CD14-positive monocyte (primary cell): ENCODE measurements at regions not wholly inside any gene's neighbourhood (a gene's known extent, or its start where the extent isn't known, plus 50 kb on each side); places are given as distances from the start of the nearest gene placed in this dataset.

ENCODE experiments used
- DNase-seq, 3 donors: peaks; one replicate each; pipeline ENCODE4 v3.0.0-alpha.2; 2011 to 2022
- H2AFZ ChIP-seq: 2 replicates; pipeline ENCODE4 v1.6.0; 2012; ENCODE audit warnings: mild to moderate bottlenecking, low read depth, low read length, inconsistent platforms; ENCODE audit not compliant: insufficient read depth, poor library complexity, severe bottlenecking
- H3K27ac ChIP-seq, 2 donors: 1 replicate in 1 of 2; 2 replicates in 1 of 2; pipeline ENCODE4 v1.5.1; 2012 to 2013; ENCODE audit warnings: low read length in 2 of 2, control low read depth in 1 of 2, inconsistent platforms in 1 of 2, low read depth in 1 of 2, mild to moderate bottlenecking in 1 of 2
- H3K27me3 ChIP-seq, 2 donors: one replicate each; pipeline versions ENCODE4 v1.6.0 to v1.6.1; 2011 to 2013; ENCODE audit warnings: low read length in 2 of 2; ENCODE audit not compliant: control insufficient read depth in 2 of 2, insufficient read depth in 2 of 2
- H3K36me3 ChIP-seq, 2 donors: replicated peaks in 1 of 2; 1 replicate in 1 of 2; 2 replicates in 1 of 2; pipeline versions ENCODE4 v1.5.1 to v1.6.1; 2012 to 2013; ENCODE audit warnings: low read length in 2 of 2, control low read depth in 1 of 2, inconsistent platforms in 1 of 2, mild to moderate bottlenecking in 1 of 2; ENCODE audit not compliant: insufficient read depth in 2 of 2, control insufficient read depth in 1 of 2
- H3K4me1 ChIP-seq, 2 donors: 1 replicate in 1 of 2; 2 replicates in 1 of 2; pipeline versions ENCODE4 v1.5.1 to v1.6.1; 2012 to 2013; ENCODE audit warnings: low read length in 2 of 2, control low read depth in 1 of 2, inconsistent platforms in 1 of 2, mild to moderate bottlenecking in 1 of 2, moderate library complexity in 1 of 2; ENCODE audit not compliant: insufficient read depth in 2 of 2, control insufficient read depth in 1 of 2
- H3K4me2 ChIP-seq: replicated peaks from 2 replicates; pipeline ENCODE3; 2012; ENCODE audit warnings: low read length, moderate library complexity, mild to moderate bottlenecking; ENCODE audit not compliant: poor library complexity, severe bottlenecking; ENCODE audit errors: extremely low read depth
- H3K4me3 ChIP-seq, 3 experiments: fragments of 200-600 bp in 1 of 3; sonication (generic) in 1 of 3; replicated peaks in 1 of 3; 1 replicate in 2 of 3; 2 replicates in 1 of 3; pipeline ENCODE4 v1.5.1; 2011 to 2013; ENCODE audit warnings: low read length in 3 of 3, mild to moderate bottlenecking in 3 of 3, control low read depth in 2 of 3, low read depth in 2 of 3, inconsistent platforms in 1 of 3, moderate library complexity in 1 of 3
- H3K79me2 ChIP-seq: 2 replicates; pipeline ENCODE4 v1.6.0; 2012; ENCODE audit warnings: mild to moderate bottlenecking, control low read depth, inconsistent platforms, low read length, moderate library complexity; ENCODE audit not compliant: insufficient read depth
- H3K9ac ChIP-seq: 2 replicates; pipeline ENCODE4 v1.6.0; 2017; ENCODE audit warnings: low read length, mild to moderate bottlenecking; ENCODE audit not compliant: insufficient read depth, poor library complexity, severe bottlenecking
- H3K9me3 ChIP-seq, 2 donors: replicated peaks in 1 of 2; 1 replicate in 1 of 2; 2 replicates in 1 of 2; pipeline versions ENCODE4 v1.5.1 to v1.6.1; 2012 to 2013; ENCODE audit warnings: low read length in 2 of 2, control low read depth in 1 of 2; ENCODE audit not compliant: control insufficient read depth in 1 of 2, insufficient read depth in 1 of 2
- H4K20me1 ChIP-seq: 2 replicates; pipeline ENCODE4 v1.6.0; 2012; ENCODE audit warnings: mild to moderate bottlenecking, low read length, control low read depth, moderate library complexity; ENCODE audit not compliant: insufficient read depth
- H3K27ac Mint-ChIP-seq, 7 donors: one replicate each; pipeline ENCODE4 v1.8.0; 2020; ENCODE audit warnings: mild to moderate bottlenecking in 7 of 7, mixed read lengths in 7 of 7, moderate library complexity in 6 of 7, inconsistent platforms in 2 of 7
- H3K27me3 Mint-ChIP-seq, 3 donors: one replicate each; pipeline ENCODE4 v1.8.0; 2021 to 2022; ENCODE audit warnings: low read depth in 3 of 3, mild to moderate bottlenecking in 3 of 3, mixed read lengths in 3 of 3, moderate library complexity in 3 of 3, inconsistent platforms in 1 of 3
- H3K36me3 Mint-ChIP-seq, 2 donors: one replicate each; pipeline ENCODE4 v1.8.0; 2020; ENCODE audit warnings: mixed read lengths in 2 of 2, inconsistent platforms in 1 of 2, mild to moderate bottlenecking in 1 of 2
- H3K4me1 Mint-ChIP-seq: one replicate; pipeline ENCODE4 v1.8.0; 2020; ENCODE audit warnings: mild to moderate bottlenecking, mixed read lengths
- H3K4me3 Mint-ChIP-seq, 2 donors: one replicate each; pipeline ENCODE4 v1.8.0; 2020; ENCODE audit warnings: mild to moderate bottlenecking in 2 of 2, mixed read lengths in 2 of 2, moderate library complexity in 1 of 2
- H3K9me3 Mint-ChIP-seq, 7 donors: one replicate each; pipeline ENCODE4 v1.8.0; 2020 to 2022; ENCODE audit warnings: mixed read lengths in 7 of 7, mild to moderate bottlenecking in 6 of 7, moderate library complexity in 6 of 7, inconsistent platforms in 2 of 7
- CTCF ChIP-seq: fragments of 200-600 bp; IDR thresholded peaks from one replicate; pipeline ENCODE4 v1.8.0; 2022; ENCODE audit warnings: antibody characterized with exemption, mild to moderate bottlenecking
- WGBS: methylation state at CpG from one replicate; pipeline ENCODE4 v1.1.5; 2013; ENCODE audit warnings: missing lambda C conversion rate; ENCODE audit not compliant: insufficient coverage; 5-methylcytosine and 5-hydroxymethylcytosine counted together
- intact Hi-C, 2 donors: fragments of 100-400 bp; cut with micrococcal nuclease; formaldehyde crosslinking; loops; one replicate each; pipeline versions ENCODE4 v1.15.0 to v1.15.1; 2023

GRCh38 chr9:117649126-117649525 is 55.1 kb upstream of the TLR4 start:
- no peaks in the 10 kb centered on the region for H3K36me3 ChIP-seq
- H4K20me1 ChIP-seq = no peaks in the 10 kb centered on the region
- no peak overlapping the region for H3K4me2 ChIP-seq
- H3K4me1 ChIP-seq = peaks cover 15 to 16% of the 10 kb centered on the region in 2 donors
- intact Hi-C loops = loop anchor here (5.0 to 10.0 kb wide), 2 partner anchors 126 to 128 kb away; no protein-coding TSS in a partner anchor
- Mint-ChIP-seq H3K4me3 (no peak overlapping the region), H3K27me3 (peaks cover 7 to 10% (median 10%) of the 10 kb centered on the region in 3 donors), H3K36me3 (no peaks in the 10 kb centered on the region), H3K27ac (no peak overlapping the region), H3K4me1 (peaks cover 18% of the 10 kb centered on the region), H3K9me3 (no peaks in the 10 kb centered on the region)
- no peak overlapping the region for H3K4me3 ChIP-seq
- DNase-seq = peak in 1 of 3 donors; percentile 26
- H3K27me3 ChIP-seq = peaks cover 0 to 2% of the 10 kb centered on the region in 2 donors
- H3K9me3 ChIP-seq = no peaks in the 10 kb centered on the region
- no peak for TF ChIP-seq CTCF
- no peak overlapping the region for H3K9ac ChIP-seq
- no peak overlapping the region for H3K27ac ChIP-seq
- 70% methylated on average over 2 of the region's 3 CpGs for WGBS
- H3K79me2 ChIP-seq = no peaks in the 10 kb centered on the region
- H2AFZ ChIP-seq = no peak overlapping the region

- peaks cover 0 to 2% (median 0%) of the 10 kb centered on the region in 7 donors for H3K9me3 Mint-ChIP-seq
These were observed 59.1 kb upstream of the TLR4 start for GRCh38 chr9:117644932-117645636.

More at GRCh38 chr9:117644932-117645636, 59.1 kb upstream of the TLR4 start:
- H3K27me3 Mint-ChIP-seq = peaks cover 24 to 41% (median 34%) of the 10 kb centered on the region in 3 donors
- H3K4me3 ChIP-seq = peak overlapping the region in 2 of 3 experiments; percentile 16 to 58
- WGBS = 65% methylated on average over 3 of the region's 6 CpGs
- no peaks in the 10 kb centered on the region for H3K36me3 Mint-ChIP-seq
- peak overlapping the region; percentile 62 for H2AFZ ChIP-seq
- H3K27ac ChIP-seq = peak overlapping the region in 1 of 2 donors; percentile 37
- peak; percentile 21 for TF ChIP-seq CTCF
- peak overlapping the region; percentile 75 for H3K4me2 ChIP-seq
- H3K9me3 ChIP-seq = no peaks in the 10 kb centered on the region
- DNase-seq = no peak
- intact Hi-C loops = loop anchor here (5.0 to 10.0 kb wide), 2 partner anchors 130 to 132 kb away; no protein-coding TSS in a partner anchor
- peak overlapping the region; percentile 15 for H3K9ac ChIP-seq
- H4K20me1 ChIP-seq = no peaks in the 10 kb centered on the region
- H3K27ac Mint-ChIP-seq = peak overlapping the region in 5 of 7 donors; percentile 1 to 85 (median 61)
- H3K4me1 Mint-ChIP-seq = peaks cover 28% of the 10 kb centered on the region
- H3K4me3 Mint-ChIP-seq = peak overlapping the region; percentile 67 to 83
- peaks cover 23 to 32% of the 10 kb centered on the region in 2 donors for H3K4me1 ChIP-seq
- H3K36me3 ChIP-seq = no peaks in the 10 kb centered on the region
- H3K79me2 ChIP-seq = no peaks in the 10 kb centered on the region
- H3K27me3 ChIP-seq = peaks cover 20 to 29% of the 10 kb centered on the region in 2 donors
